Activated naive CD8-positive, alpha-beta T cell treated with anti-CD3 and anti-CD28 coated beads, Interleukin-2, amount 10 ng/mL, durations not matched to agents 7 days and 5 days (primary cell): ENCODE measurements at regions not wholly inside any gene's neighbourhood (a gene's known extent, or its start where the extent isn't known, plus 50 kb on each side); places are given as distances from the start of the nearest gene placed in this dataset.

Source experiments
- ATAC-seq: fragments of 150-1000 bp; cut with Tn5 transposase; one replicate; pipeline ENCODE4 v1.10.0; 2021; ENCODE audit warnings: low read depth, moderate library complexity
- POLR2A ChIA-PET: fragments of 350-600 bp; sonication (Branson Sonifier 250); formaldehyde crosslinking; loops from one replicate; lab custom pipeline; 2021; ENCODE audit warnings: antibody characterized with exemption; lab: Charles Lee
- DNase-seq: peaks from one replicate; pipeline ENCODE4 v3.0.0; 2021
- H3K27ac Mint-ChIP-seq: one replicate; pipeline ENCODE4 v1.8.0; 2022; ENCODE audit warnings: mild to moderate bottlenecking, mixed read lengths
- H3K27me3 Mint-ChIP-seq: one replicate; pipeline ENCODE4 v1.8.0; 2022; ENCODE audit warnings: mild to moderate bottlenecking, moderate library complexity, mixed read lengths
- H3K36me3 Mint-ChIP-seq: one replicate; pipeline ENCODE4 v1.8.0; 2021; ENCODE audit warnings: mild to moderate bottlenecking, mixed read lengths
- H3K4me1 Mint-ChIP-seq: one replicate; pipeline ENCODE4 v1.8.0; 2021; ENCODE audit warnings: mixed read lengths
- H3K4me3 Mint-ChIP-seq: one replicate; pipeline ENCODE4 v1.8.0; 2022; ENCODE audit warnings: mild to moderate bottlenecking, moderate library complexity, mixed read lengths
- H3K9me3 Mint-ChIP-seq: one replicate; pipeline ENCODE4 v1.8.0; 2021; ENCODE audit warnings: mixed read lengths

- no peaks in the 10 kb centered on the region for H3K4me1 Mint-ChIP-seq
- no peak for ATAC-seq
- POLR2A ChIA-PET: no interaction called here
- H3K27ac Mint-ChIP-seq: no peak overlapping the region
- no peak for DNase-seq
- no peaks in the 10 kb centered on the region for H3K27me3 Mint-ChIP-seq
- H3K4me3 Mint-ChIP-seq: no peak overlapping the region
- no peaks in the 10 kb centered on the region for H3K36me3 Mint-ChIP-seq
- peaks cover 2% of the 10 kb centered on the region for H3K9me3 Mint-ChIP-seq
Observed at GRCh38 chr13:111857336-111857735, 209.6 kb upstream of the SOX1 start.

GRCh38 chr13:111857846-111858560, 208.9 kb upstream of the SOX1 start:
- no peaks in the 10 kb centered on the region for H3K4me1 Mint-ChIP-seq
- no peak overlapping the region for H3K4me3 Mint-ChIP-seq
- no peaks in the 10 kb centered on the region for H3K27me3 Mint-ChIP-seq
- POLR2A ChIA-PET: no interaction called here
- no peak overlapping the region for H3K27ac Mint-ChIP-seq
- H3K36me3 Mint-ChIP-seq: no peaks in the 10 kb centered on the region
- no peak for ATAC-seq
- H3K9me3 Mint-ChIP-seq: peaks cover 2% of the 10 kb centered on the region
- no peak for DNase-seq

- no peaks in the 10 kb centered on the region for H3K36me3 Mint-ChIP-seq
- DNase-seq (no peak), ATAC-seq (no peak)
- H3K9me3 Mint-ChIP-seq: peaks cover 2% of the 10 kb centered on the region
- POLR2A ChIA-PET: no interaction called here
- no peak overlapping the region for H3K4me3 Mint-ChIP-seq
- H3K27ac Mint-ChIP-seq: no peak overlapping the region
- H3K4me1 Mint-ChIP-seq: no peaks in the 10 kb centered on the region
- H3K27me3 Mint-ChIP-seq: no peaks in the 10 kb centered on the region
Observed at GRCh38 chr13:111858571-111858970, 208.4 kb upstream of the SOX1 start.

- H3K27me3 Mint-ChIP-seq: no peaks in the 10 kb centered on the region
- no peak overlapping the region for H3K4me3 Mint-ChIP-seq
- no peak overlapping the region for H3K27ac Mint-ChIP-seq
- H3K9me3 Mint-ChIP-seq: peaks cover 2% of the 10 kb centered on the region
- no peaks in the 10 kb centered on the region for H3K36me3 Mint-ChIP-seq
- no peak for ATAC-seq
- H3K4me1 Mint-ChIP-seq: no peaks in the 10 kb centered on the region
- DNase-seq: no peak
- POLR2A ChIA-PET: no interaction called here
Observed at GRCh38 chr13:111859354-111860230, 207.4 kb upstream of the SOX1 start.

GRCh38 chr13:111860231-111860552, 206.8 kb upstream of the SOX1 start:
- POLR2A ChIA-PET: no interaction called here
- peaks cover 2% of the 10 kb centered on the region for H3K9me3 Mint-ChIP-seq
- no peak for ATAC-seq
- DNase-seq: no peak
- no peaks in the 10 kb centered on the region for H3K4me1 Mint-ChIP-seq
- no peak overlapping the region for H3K4me3 Mint-ChIP-seq
- H3K27me3 Mint-ChIP-seq: no peaks in the 10 kb centered on the region
- no peak overlapping the region for H3K27ac Mint-ChIP-seq
- H3K36me3 Mint-ChIP-seq: no peaks in the 10 kb centered on the region

GRCh38 chr13:111861319-111861718, 205.6 kb upstream of the SOX1 start:
- H3K4me1 Mint-ChIP-seq: no peaks in the 10 kb centered on the region
- no peaks in the 10 kb centered on the region for H3K27me3 Mint-ChIP-seq
- H3K4me3 Mint-ChIP-seq: no peak overlapping the region
- H3K27ac Mint-ChIP-seq: no peak overlapping the region
- no peak for ATAC-seq
- H3K36me3 Mint-ChIP-seq: no peaks in the 10 kb centered on the region
- peaks cover 2% of the 10 kb centered on the region for H3K9me3 Mint-ChIP-seq
- POLR2A ChIA-PET: no interaction called here
- no peak for DNase-seq

GRCh38 chr13:111861766-111862366, 205.1 kb upstream of the SOX1 start:
- DNase-seq: no peak
- Mint-ChIP-seq H3K27me3 (no peaks in the 10 kb centered on the region), H3K4me3 (no peak overlapping the region), H3K9me3 (peaks cover 2% of the 10 kb centered on the region), H3K36me3 (no peaks in the 10 kb centered on the region), H3K27ac (no peak overlapping the region), H3K4me1 (no peaks in the 10 kb centered on the region)
- ATAC-seq: no peak
- POLR2A ChIA-PET: no interaction called here

GRCh38 chr13:111862836-111863815, 203.8 kb upstream of the SOX1 start:
- no peak overlapping the region for H3K4me3 Mint-ChIP-seq
- POLR2A ChIA-PET: no interaction called here
- no peak overlapping the region for H3K27ac Mint-ChIP-seq
- no peaks in the 10 kb centered on the region for H3K4me1 Mint-ChIP-seq
- peaks cover 4% of the 10 kb centered on the region for H3K9me3 Mint-ChIP-seq
- no peak for ATAC-seq
- no peaks in the 10 kb centered on the region for H3K36me3 Mint-ChIP-seq
- H3K27me3 Mint-ChIP-seq: no peaks in the 10 kb centered on the region
- DNase-seq: no peak

- H3K36me3 Mint-ChIP-seq: no peaks in the 10 kb centered on the region
- POLR2A ChIA-PET: no interaction called here
- H3K4me3 Mint-ChIP-seq: no peak overlapping the region
- H3K4me1 Mint-ChIP-seq: no peaks in the 10 kb centered on the region
- DNase-seq (no peak), ATAC-seq (no peak)
- no peaks in the 10 kb centered on the region for H3K27me3 Mint-ChIP-seq
- no peak overlapping the region for H3K27ac Mint-ChIP-seq
- peaks cover 4% of the 10 kb centered on the region for H3K9me3 Mint-ChIP-seq
Observed at GRCh38 chr13:111864566-111864965, 202.4 kb upstream of the SOX1 start.

GRCh38 chr13:111865046-111865445, 201.9 kb upstream of the SOX1 start:
- Mint-ChIP-seq H3K9me3 (peaks cover 4% of the 10 kb centered on the region), H3K27ac (no peak overlapping the region), H3K36me3 (no peaks in the 10 kb centered on the region), H3K27me3 (no peaks in the 10 kb centered on the region), H3K4me3 (no peak overlapping the region), H3K4me1 (no peaks in the 10 kb centered on the region)
- ATAC-seq (no peak), DNase-seq (no peak)
- POLR2A ChIA-PET: no interaction called here

- H3K27ac Mint-ChIP-seq: no peak overlapping the region
- peaks cover 4% of the 10 kb centered on the region for H3K9me3 Mint-ChIP-seq
- POLR2A ChIA-PET: no interaction called here
- no peaks in the 10 kb centered on the region for H3K27me3 Mint-ChIP-seq
- no peak for DNase-seq
- H3K4me3 Mint-ChIP-seq: no peak overlapping the region
- H3K4me1 Mint-ChIP-seq: no peaks in the 10 kb centered on the region
- no peak for ATAC-seq
- H3K36me3 Mint-ChIP-seq: no peaks in the 10 kb centered on the region
Observed at GRCh38 chr13:111865826-111866225, 201.1 kb upstream of the SOX1 start.

GRCh38 chr13:111866731-111867245, 200.2 kb upstream of the SOX1 start:
- ATAC-seq: no peak
- Mint-ChIP-seq H3K27ac (no peak overlapping the region), H3K36me3 (no peaks in the 10 kb centered on the region), H3K4me1 (no peaks in the 10 kb centered on the region), H3K27me3 (no peaks in the 10 kb centered on the region), H3K9me3 (peaks cover 2% of the 10 kb centered on the region), H3K4me3 (no peak overlapping the region)
- DNase-seq: no peak
- POLR2A ChIA-PET: no interaction called here

GRCh38 chr13:111867657-111868056, 199.3 kb upstream of the SOX1 start:
- no peaks in the 10 kb centered on the region for H3K4me1 Mint-ChIP-seq
- POLR2A ChIA-PET: no interaction called here
- ATAC-seq (no peak), DNase-seq (no peak)
- no peak overlapping the region for H3K27ac Mint-ChIP-seq
- no peak overlapping the region for H3K4me3 Mint-ChIP-seq
- peaks cover 2% of the 10 kb centered on the region for H3K27me3 Mint-ChIP-seq
- peaks cover 2% of the 10 kb centered on the region for H3K9me3 Mint-ChIP-seq
- H3K36me3 Mint-ChIP-seq: no peaks in the 10 kb centered on the region
